B cell (primary cell): ENCODE measurements at regions not wholly inside any gene's neighbourhood (a gene's known extent, or its start where the extent isn't known, plus 50 kb on each side); places are given as distances from the start of the nearest gene placed in this dataset.

ENCODE experiments used
- ATAC-seq: fragments of 200-7000 bp; cut with Tn5 transposase; one replicate; pipeline ENCODE4 v1.10.0; 2021; ENCODE audit warnings: low read depth, mild to moderate bottlenecking, moderate number of reproducible peaks, moderate library complexity
- CTCF ChIA-PET: fragments of 350-600 bp; sonication (Branson Sonifier 250); formaldehyde crosslinking; loops from one replicate; lab custom pipeline; 2021; ENCODE audit warnings: antibody characterized with exemption, inconsistent platforms; lab: Charles Lee
- POLR2A ChIA-PET: fragments of 350-600 bp; sonication (Branson Sonifier 250); formaldehyde crosslinking; loops from one replicate; lab custom pipeline; 2021; ENCODE audit warnings: antibody characterized with exemption; lab: Charles Lee
- DNase-seq: peaks from one replicate; pipeline ENCODE4 v3.0.0; 2013
- H2AFZ ChIP-seq: 2 replicates; pipeline ENCODE4 v1.6.1; 2012; ENCODE audit warnings: mild to moderate bottlenecking, low read depth, low read length; ENCODE audit not compliant: insufficient read depth, poor library complexity, severe bottlenecking
- H3K27ac ChIP-seq, 2 donors: 1 replicate in 1 of 2; 2 replicates in 1 of 2; pipeline ENCODE4 v1.5.1; 2012 to 2013; ENCODE audit warnings: low read length in 2 of 2, mild to moderate bottlenecking in 2 of 2, moderate library complexity in 1 of 2
- H3K27me3 ChIP-seq, 4 experiments: fragments of 200-600 bp in 1 of 4; sonication (generic) in 1 of 4; replicated peaks in 1 of 4; 1 replicate in 2 of 4; 2 replicates in 2 of 4; pipeline versions ENCODE4 v1.6.1 to v1.7.0; 2013 to 2016; ENCODE audit warnings: low read length in 3 of 4, mild to moderate bottlenecking in 2 of 4, mixed read lengths in 1 of 4, moderate library complexity in 1 of 4; ENCODE audit not compliant: insufficient read depth in 4 of 4, control insufficient read depth in 3 of 4; ENCODE audit errors: control extremely low read depth in 1 of 4
- H3K36me3 ChIP-seq, 2 experiments: replicated peaks in 1 of 2; 1 replicate in 1 of 2; 2 replicates in 1 of 2; pipeline versions ENCODE4 v1.6.1 to v1.7.1; 2013; ENCODE audit warnings: low read length in 1 of 2; ENCODE audit not compliant: insufficient read depth in 2 of 2, control insufficient read depth in 1 of 2; ENCODE audit errors: control extremely low read depth in 1 of 2, extremely low read depth in 1 of 2
- H3K4me1 ChIP-seq, 2 donors: fragments of 200-600 bp in 1 of 2; sonication (generic) in 1 of 2; 1 replicate in 1 of 2; 2 replicates in 1 of 2; pipeline versions ENCODE4 v1.5.1 to v1.6.1; 2013 to 2017; ENCODE audit warnings: low read length in 2 of 2; ENCODE audit not compliant: control insufficient read depth in 2 of 2, insufficient read depth in 2 of 2
- H3K4me2 ChIP-seq: replicated peaks from 2 replicates; pipeline ENCODE3; 2012; ENCODE audit warnings: mild to moderate bottlenecking, low read depth, low read length; ENCODE audit not compliant: poor library complexity, severe bottlenecking
- H3K4me3 ChIP-seq, 5 experiments: fragments of 200-600 bp in 1 of 5; sonication (generic) in 1 of 5; 1 replicate in 3 of 5; 2 replicates in 2 of 5; pipeline versions ENCODE4 v1.5.1 to v1.7.0; 2011 to 2016; ENCODE audit warnings: low read length in 4 of 5, mild to moderate bottlenecking in 4 of 5, low read depth in 2 of 5, control low read depth in 1 of 5, moderate library complexity in 1 of 5; ENCODE audit not compliant: insufficient read depth in 1 of 5; ENCODE audit errors: control extremely low read depth in 1 of 5, extremely low read depth in 1 of 5
- H3K79me2 ChIP-seq: fragments of 200-600 bp; sonication (generic); one replicate; pipeline ENCODE4 v1.6.0; 2016; ENCODE audit warnings: low read length; ENCODE audit not compliant: control insufficient read depth, insufficient read depth
- H3K9ac ChIP-seq: fragments of 200-600 bp; sonication (generic); 2 replicates; pipeline ENCODE4 v1.6.1; 2017; ENCODE audit warnings: mild to moderate bottlenecking, low read length, moderate library complexity
- H3K9me3 ChIP-seq, 3 donors: one replicate each; pipeline versions ENCODE4 v1.6.1 to v1.7.1; 2013; ENCODE audit warnings: low read length in 2 of 3; ENCODE audit not compliant: control insufficient read depth in 2 of 3, insufficient read depth in 1 of 3; ENCODE audit errors: control extremely low read depth in 1 of 3
- H4K20me1 ChIP-seq: 2 replicates; pipeline ENCODE4 v1.6.0; 2012; ENCODE audit warnings: mild to moderate bottlenecking, low read length; ENCODE audit not compliant: insufficient read depth, control insufficient read depth, poor library complexity, severe bottlenecking
- H3K27ac Mint-ChIP-seq: one replicate; pipeline ENCODE4 v1.8.0; 2021; ENCODE audit warnings: mixed read lengths
- H3K27me3 Mint-ChIP-seq: one replicate; pipeline ENCODE4 v1.8.0; 2021; ENCODE audit warnings: mixed read lengths
- H3K4me1 Mint-ChIP-seq: one replicate; pipeline ENCODE4 v1.8.0; 2021; ENCODE audit warnings: mixed read lengths
- H3K4me3 Mint-ChIP-seq: one replicate; pipeline ENCODE4 v1.8.0; 2021; ENCODE audit warnings: mixed read lengths
- H3K9me3 Mint-ChIP-seq: one replicate; pipeline ENCODE4 v1.8.0; 2022; ENCODE audit warnings: mixed read lengths; ENCODE audit not compliant: insufficient read depth
- CTCF ChIP-seq: fragments of 200-600 bp; IDR thresholded peaks from one replicate; pipeline ENCODE4 v1.8.0; 2022; ENCODE audit warnings: antibody characterized with exemption, mild to moderate bottlenecking
- EZH2 ChIP-seq: IDR thresholded peaks from 2 replicates; pipeline ENCODE4 v1.6.1; 2012; ENCODE audit warnings: borderline replicate concordance, low read depth, mild to moderate bottlenecking, moderate library complexity, low read length; ENCODE audit not compliant: insufficient read depth, poor library complexity, severe bottlenecking
- WGBS: methylation state at CpG from one replicate; pipeline ENCODE4 v1.1.5; 2013; ENCODE audit warnings: missing lambda C conversion rate; ENCODE audit not compliant: insufficient coverage; 5-methylcytosine and 5-hydroxymethylcytosine counted together
- intact Hi-C: fragments of 100-400 bp; cut with micrococcal nuclease; formaldehyde crosslinking; loops from one replicate; pipeline ENCODE4 v1.10.0; 2022

- Mint-ChIP-seq H3K9me3 (no peaks in the 10 kb centered on the region), H3K27me3 (no peaks in the 10 kb centered on the region), H3K4me3 (no peak overlapping the region), H3K4me1 (peaks cover 2% of the 10 kb centered on the region), H3K27ac (no peak overlapping the region)
- H2AFZ ChIP-seq = no peak overlapping the region
- no peak for TF ChIP-seq CTCF
- no peak for TF ChIP-seq EZH2
- DNase-seq (no peak), ATAC-seq (no peak)
- POLR2A ChIA-PET = no interaction called here
- no peak overlapping the region for H3K4me2 ChIP-seq
- peaks cover 3% of the 10 kb centered on the region in 2 donors for H3K4me1 ChIP-seq
- H3K9ac ChIP-seq = no peak overlapping the region
- no peaks in the 10 kb centered on the region for H4K20me1 ChIP-seq
- no peak overlapping the region for H3K4me3 ChIP-seq
- CTCF ChIA-PET = no interaction called here
- intact Hi-C loops = loop anchor here (5.0 kb wide), 1 partner anchor 492 kb away; no protein-coding TSS in a partner anchor
- no peaks in the 10 kb centered on the region for H3K79me2 ChIP-seq
- no peak overlapping the region for H3K27ac ChIP-seq
- H3K36me3 ChIP-seq = no peaks in the 10 kb centered on the region
- no peaks in the 10 kb centered on the region for H3K9me3 ChIP-seq
- 92% methylated on average over 2 of the region's 3 CpGs for WGBS
- no peaks in the 10 kb centered on the region for H3K27me3 ChIP-seq
Observed at GRCh38 chr1:239899747-239900146, 191.9 kb upstream of the FMN2 start.

- intact Hi-C loops = no loop called here
- Histone ChIP-seq H4K20me1 (no peaks in the 10 kb centered on the region), H3K4me3 (no peak overlapping the region), H3K36me3 (no peaks in the 10 kb centered on the region), H3K4me1 (no peaks in the 10 kb centered on the region), H2AFZ (no peak overlapping the region), H3K9me3 (peaks cover 0 to 10% (median 0%) of the 10 kb centered on the region in 3 donors), H3K27me3 (no peaks in the 10 kb centered on the region), H3K79me2 (no peaks in the 10 kb centered on the region), H3K4me2 (no peak overlapping the region), H3K27ac (no peak overlapping the region), H3K9ac (no peak overlapping the region)
- H3K9me3 Mint-ChIP-seq = no peaks in the 10 kb centered on the region
- 90% methylated on average over 3 of the region's 5 CpGs for WGBS
- H3K27ac Mint-ChIP-seq = no peak overlapping the region
- no peak for DNase-seq
- TF ChIP-seq EZH2 = no peak
- TF ChIP-seq CTCF = no peak
- ChIA-PET POLR2A (no interaction called here), CTCF (interaction anchor here (1.0 kb wide), 1 partner anchor 9 kb away, joined by 3 read pairs; no protein-coding TSS in a partner anchor)
- ATAC-seq = no peak
- H3K27me3 Mint-ChIP-seq = no peaks in the 10 kb centered on the region
- no peak overlapping the region for H3K4me3 Mint-ChIP-seq
- no peaks in the 10 kb centered on the region for H3K4me1 Mint-ChIP-seq
Observed at GRCh38 chr1:239906394-239906793, 185.3 kb upstream of the FMN2 start.
